Activated naive CD4-positive, alpha-beta T cell (primary cell): ENCODE measurements at regions not wholly inside any gene's neighbourhood (a gene's known extent, or its start where the extent isn't known, plus 50 kb on each side); places are given as distances from the start of the nearest gene placed in this dataset.
"Not testable (repeated sequence)": the region's sequence is repeated elsewhere in the genome, so short reads cannot be mapped to it uniquely, and the experiment has no call there.

ENCODE experiments used
- DNase-seq, 4 experiments: peaks; one replicate each; lab custom pipeline; 2025; lab: John Stamatoyannopoulos, UW

DNA sequence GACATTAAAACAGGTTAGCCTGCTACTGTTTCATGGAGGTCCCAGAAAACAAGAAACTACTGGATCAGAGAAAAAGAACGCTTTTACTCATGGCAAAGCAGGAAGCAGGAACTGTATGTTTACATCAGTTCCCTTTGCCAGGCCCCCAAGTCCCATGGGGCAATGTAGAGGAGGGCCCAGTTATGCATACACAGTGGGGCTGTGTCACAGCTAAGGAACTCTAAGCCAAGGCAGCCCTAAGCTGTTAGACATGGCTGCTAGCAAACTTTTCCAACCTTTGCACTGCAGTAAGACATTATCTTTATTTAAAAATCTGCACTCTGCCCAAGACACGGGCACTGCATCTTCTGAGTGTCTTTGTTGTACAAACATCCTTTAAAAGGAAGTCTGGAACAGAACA lies 975.8 kb downstream of the C4orf33 start:
- DNase-seq = no peak

DNA sequence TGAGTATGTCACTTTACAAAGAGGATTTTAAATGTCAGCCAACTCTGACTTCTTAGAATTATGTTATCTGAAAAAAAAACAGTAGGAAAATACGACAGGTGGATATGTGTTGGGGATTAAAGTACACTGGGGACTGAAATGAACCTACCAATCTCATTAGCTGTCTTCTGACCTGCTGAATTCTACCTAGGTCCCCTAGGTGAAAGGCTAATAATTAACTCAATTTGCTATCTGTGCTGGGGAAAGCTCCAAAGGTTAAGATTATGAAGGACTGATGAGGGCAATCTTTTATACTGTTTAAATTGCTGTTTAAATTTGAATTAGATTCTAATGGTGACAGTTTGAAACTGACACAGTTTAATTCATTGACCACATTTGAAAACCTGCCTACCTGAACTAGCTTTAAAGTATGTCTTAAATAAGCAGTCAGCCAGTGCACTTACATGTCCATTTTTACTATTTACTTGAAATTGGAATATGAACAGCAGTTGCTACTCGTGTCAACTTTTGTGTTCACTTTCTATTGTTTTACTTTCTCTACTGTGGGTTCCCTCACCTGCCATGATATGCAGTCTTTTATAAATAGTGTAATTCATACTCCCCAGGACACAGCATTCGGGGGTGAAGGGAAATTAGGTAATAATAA lies 977.3 kb downstream of the C4orf33 start:
- no peak for DNase-seq

DNA sequence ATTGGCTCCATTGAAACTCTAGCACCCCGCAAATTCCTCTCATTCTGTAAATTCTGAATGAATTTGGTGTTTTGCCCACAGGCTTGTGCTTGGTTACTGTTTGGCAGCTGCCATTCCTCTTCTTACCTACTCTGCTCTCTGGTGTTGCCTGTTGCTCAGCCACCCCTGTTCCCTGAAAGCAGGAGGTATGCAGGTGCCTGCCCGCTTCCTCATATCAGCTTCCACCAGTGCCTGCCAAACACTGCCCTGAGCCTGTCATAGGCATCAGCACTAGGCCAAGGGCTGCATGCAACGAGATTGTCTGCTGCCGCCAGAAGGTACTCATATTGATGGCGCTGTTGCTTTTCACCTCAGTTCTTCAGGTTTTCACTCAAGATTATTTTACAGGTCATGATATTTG lies 978.1 kb downstream of the C4orf33 start:
- no peak for DNase-seq

DNA sequence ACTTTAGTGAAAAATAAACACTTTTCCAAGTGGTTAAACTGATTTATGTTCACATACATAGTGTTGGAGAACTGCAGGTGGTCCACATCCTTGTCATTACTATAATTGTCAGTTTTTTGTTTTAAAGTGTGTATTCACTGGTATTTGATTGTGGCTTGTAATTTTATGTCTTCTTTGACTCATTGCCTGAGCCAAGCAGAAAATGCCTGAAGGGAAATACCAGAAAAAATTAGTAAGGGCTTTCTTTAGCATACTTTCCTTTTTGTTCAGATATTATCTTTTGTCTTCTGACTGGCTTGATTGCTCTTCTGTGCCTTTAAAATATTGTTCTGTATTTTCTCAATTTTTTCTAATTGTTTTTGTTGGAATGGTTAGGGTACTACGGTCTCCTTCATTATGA lies 981.3 kb downstream of the C4orf33 start:
- DNase-seq = no peak

DNA sequence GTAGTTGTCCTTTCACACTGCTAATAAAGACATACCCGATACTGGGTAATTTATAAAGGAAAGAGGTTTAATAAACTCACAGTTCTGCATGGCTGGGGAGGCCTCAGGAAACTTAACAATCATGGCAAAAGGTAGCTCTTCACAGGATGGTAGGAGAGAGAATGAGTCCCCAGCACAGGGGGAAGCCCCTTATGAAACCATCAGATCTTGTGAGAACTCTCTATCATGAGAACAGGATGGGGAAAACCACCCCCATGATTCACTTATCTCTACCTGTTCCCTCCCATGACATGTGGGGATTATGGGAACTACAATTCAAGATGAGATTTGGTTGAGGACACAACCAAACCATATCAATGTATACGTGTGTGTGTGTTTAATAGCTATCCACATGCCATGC lies 983.1 kb downstream of the C4orf33 start:
- DNase-seq = not testable (repeated sequence)

DNA sequence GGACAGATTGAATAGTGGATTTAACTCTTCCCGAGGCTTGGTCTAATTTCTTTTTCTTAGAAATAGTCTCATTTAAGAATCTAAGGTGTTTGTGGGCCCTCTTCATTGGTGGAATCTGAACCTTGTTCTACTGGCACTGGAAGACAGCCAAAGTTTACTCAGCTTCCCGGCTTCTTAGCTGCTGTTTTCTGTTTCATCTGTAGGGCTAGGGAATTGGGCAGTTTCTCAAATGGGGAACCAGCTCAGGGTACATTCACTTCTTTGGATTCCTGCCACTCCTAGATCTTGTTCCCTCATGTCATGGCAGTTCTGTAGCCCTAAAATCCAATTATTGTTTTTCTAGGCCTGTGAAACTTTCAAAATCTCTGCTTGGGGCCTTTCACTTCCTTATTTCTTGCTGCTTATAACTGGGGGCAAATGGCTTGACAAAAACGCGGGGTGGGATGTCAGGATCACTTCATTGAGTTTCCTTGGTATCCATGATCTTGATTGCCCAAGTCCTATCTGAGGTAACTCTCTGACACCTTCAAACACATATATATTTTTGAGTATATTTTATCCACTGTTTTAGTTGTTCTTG lies 985.0 kb downstream of the C4orf33 start:
- DNase-seq = no peak

DNA sequence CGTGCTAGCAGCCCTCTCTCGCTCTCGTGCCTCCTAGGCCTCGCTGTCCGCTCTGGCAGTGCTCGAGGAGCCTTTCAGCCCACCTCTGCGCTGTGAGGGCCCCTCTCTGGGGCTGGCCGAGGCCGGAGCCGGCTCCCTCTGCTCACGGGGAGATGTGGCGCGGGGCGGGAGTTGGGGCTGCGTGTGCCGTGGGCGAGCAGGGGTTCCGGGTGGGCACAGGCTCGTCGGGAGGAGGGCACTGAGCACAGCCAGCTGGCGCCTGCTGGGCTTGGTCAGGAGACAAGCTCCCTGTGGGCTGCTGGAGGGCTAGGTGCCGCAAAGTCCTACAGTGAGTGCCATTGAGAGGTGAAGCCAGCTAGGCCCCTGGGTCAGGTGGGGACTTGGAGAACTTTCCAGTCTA lies 994.5 kb downstream of the C4orf33 start:
- no peak for DNase-seq

DNA sequence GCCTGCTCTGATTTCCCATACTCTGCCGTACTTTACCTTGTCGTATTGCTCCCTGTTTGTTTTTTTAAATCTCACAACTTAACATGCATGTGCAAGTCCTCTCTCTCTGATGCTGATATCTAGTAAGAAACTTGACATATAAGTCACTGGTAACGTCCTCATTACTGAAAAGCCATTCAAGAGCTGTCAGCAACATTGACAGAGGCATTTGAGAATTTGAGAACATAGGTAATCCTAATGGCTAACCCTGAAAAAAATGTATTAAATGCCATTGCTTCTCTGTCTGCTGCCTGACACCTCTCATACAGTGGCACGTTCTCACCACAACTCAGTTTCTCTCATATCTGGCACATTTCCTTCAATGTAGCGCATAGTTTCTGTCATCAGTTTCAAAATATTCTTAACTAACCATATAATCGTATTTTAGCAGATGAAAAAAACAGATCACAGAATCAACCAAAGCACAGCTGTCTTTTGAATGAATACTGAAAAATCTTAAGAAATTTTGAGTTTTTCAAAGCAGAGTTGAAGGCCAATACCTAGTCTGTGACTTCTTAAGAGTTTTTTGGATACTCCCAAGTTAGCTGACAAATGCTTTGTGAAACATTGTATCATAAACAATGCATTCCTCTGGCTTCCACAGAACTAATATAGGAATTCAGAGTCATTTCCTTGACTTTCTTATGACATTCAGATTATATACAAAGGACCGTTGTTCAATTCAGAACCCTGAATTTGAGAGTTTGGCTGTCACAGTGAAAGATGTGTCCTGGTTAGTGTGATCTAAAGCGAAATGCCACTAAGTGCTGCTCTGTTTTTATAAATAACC lies 996.4 kb downstream of the C4orf33 start:
- no peak for DNase-seq

DNA sequence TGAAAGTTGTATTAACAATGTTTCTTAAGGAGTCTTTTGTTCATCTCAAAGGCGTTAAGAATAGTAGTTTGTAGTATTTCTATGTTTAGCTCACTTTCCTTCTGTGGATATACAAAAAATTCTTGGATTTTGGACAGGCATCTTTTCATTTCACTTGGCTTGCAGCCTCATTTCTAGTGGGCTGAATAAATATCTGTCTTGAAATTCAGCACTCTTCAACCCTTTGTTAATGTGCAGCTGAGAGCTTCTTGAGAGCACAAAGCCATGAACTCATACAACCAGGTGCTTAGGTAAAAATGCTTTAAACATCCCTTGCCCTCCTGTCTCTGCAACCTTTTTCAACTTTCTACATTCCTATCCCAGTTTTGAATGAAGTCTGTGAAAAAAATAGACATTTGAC lies 1003.2 kb downstream of the C4orf33 start:
- no peak for DNase-seq

DNA sequence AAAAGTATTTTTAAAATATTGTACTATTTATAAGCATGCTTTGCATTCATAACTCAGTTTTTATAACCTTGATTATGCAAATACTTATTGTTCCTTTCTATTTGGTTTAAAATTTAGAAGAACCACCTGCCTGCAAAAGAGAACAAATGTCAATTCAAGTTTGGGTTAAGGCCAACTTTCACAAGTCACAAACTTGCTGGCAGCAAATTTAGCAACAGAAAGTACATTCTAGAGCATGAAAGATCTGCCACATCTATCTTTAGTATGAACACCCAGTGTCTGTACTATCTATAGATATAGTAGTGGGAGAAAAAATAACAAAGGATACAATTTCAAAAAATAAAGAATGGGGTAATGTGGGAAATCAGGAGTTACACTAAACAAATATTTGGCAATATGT lies 1014.2 kb downstream of the C4orf33 start:
- no peak for DNase-seq

DNA sequence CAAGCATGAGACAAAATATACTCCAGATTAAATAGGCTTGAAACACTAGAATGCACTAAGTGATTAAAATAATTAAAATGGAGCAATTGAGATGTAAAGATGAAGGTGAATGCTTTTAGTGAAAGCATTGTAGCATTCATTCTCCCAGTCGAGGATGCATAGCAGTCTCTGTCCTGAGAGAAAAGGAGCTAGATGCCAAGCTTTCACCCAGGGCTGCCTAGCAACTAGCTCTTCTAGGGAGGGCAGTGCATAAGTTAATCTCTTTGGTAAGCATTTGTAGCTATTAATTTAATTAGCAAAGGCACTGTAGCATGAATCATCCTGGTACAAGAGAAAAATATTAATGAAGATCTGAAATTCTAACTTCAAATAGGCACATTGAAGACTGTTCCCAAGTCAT lies 1014.8 kb downstream of the C4orf33 start:
- no peak for DNase-seq

DNA sequence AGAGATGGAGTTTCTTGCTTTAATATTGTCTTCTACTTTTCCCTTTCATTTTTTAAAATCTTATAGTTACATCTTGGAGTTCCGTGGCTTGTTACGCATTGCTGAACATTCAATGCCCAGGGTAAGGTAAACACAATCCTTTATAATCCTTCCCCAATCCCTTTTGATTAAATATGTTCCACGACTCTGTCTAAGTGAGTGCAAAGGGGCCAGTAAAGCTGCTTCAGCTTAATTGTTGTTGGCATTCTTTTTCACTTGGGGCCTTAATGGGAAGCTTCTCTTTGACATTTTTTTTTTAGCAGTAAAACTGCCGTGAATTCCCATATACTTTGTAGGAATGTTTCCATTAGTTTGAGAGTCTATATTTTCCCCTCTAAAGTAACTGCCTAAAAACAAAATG lies 1028.1 kb downstream of the C4orf33 start:
- no peak for DNase-seq

DNA sequence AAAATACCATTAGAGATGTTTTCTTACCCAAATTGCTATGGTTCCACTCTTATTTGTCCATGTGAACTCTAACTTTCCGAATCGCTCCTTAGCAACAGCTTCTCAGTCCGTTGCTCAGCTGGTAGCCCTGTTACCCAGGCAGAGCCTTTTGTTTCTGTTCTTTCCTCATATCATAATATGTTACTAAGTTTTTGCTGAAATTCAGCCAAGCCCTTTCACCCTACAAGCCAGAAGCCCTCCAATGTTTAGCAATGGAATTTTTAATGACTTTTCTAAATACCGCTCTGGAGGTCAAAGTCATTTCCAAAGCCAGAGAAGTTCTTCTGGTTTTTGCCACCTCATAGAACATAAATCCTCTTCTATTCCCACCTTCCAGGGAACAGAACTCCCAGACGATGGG lies 1029.5 kb downstream of the C4orf33 start:
- no peak for DNase-seq

DNA sequence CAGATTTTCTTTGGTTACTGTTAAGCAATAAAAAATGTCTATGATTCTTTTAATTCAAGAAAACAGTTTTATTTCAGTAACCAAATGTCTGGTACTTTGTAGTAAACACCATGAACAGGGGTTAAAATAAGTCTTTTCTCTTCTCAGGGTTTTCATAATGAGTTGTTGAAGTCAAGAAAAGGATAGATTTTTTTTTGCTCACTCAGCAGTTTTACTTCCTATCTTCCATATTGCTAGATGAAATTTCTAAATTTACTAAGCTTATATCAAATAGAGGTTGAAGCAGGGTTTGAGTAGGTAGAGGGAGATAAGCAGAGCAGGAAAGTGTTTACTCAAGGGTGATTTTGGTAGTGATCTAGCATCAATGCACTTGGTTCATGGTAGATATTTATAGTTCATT lies 1031.3 kb downstream of the C4orf33 start:
- no peak for DNase-seq

DNA sequence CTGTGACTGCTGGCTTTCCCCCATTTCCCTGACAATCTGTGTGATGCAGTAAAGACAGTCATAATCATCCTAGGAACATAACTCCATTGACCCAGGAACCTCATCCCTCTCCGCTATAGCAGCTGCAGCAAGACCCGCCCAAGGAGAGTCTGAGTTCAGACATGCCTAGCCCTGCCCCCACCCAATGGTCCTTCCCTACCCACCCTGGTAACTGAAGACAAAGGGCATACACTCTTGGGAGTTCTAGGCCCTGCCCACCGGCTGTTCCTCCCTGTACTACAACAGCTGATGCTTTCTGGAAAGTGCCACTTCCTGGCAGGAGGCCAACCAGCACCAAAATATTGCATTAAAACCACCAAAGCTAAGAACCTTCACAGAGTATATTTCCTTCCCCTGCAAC lies 1035.6 kb downstream of the C4orf33 start:
- no peak for DNase-seq

DNA sequence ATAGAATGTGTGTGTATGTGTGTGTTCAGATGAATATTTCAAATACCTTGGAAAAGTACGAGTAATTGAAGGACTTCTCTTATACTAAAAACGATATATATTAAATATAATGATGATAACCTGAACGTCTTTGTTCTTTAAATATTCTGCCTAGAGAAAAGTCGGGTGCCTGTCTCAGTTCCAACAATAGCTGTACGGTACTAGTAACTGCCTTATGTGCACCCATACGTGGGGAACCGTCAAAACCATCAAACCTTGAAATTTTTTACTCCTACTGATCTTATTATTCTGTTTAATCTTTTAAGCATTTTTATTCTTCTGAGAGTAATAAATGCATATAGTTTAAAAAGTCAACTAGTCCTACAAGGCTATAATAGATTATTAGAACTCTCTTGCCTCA lies 1045.7 kb downstream of the C4orf33 start:
- no peak for DNase-seq

DNA sequence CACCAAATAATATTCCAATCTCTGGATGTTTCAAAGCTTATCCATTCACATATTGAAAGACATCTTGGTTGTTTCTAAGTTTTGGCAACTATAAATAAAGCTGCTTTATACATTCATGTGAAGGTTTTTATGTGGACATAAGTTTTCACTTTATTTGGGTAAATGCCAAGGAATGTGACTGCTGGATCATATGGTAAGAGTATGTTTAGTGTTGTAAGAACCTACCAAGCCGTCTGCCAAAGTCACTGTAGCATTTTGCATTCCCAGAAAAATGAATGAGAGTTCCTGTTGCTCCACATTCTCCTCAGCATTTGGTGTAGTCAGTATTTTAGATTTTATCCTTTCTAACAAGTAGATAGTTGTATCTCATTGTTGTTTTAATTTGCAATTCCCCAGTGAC lies 1047.7 kb downstream of the C4orf33 start:
- DNase-seq = no peak

DNA sequence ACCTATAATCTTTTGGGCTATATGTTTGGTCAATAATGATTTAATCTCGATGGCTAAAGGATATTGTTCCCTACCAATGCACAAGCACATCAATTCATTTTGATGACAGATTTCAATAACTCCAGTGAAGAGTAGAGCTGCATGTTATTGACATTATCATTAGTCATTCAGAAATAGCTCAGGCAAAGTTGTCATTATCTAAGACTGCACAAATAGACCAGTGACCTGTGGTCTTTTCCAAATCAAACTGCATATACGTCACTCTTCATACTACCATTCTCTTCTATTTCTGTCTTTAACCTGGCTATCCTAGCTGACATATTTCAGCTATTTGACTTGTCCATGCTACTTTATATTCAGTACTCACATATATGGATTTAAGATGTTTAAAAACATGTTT lies 1050.8 kb downstream of the C4orf33 start:
- no peak for DNase-seq

DNA sequence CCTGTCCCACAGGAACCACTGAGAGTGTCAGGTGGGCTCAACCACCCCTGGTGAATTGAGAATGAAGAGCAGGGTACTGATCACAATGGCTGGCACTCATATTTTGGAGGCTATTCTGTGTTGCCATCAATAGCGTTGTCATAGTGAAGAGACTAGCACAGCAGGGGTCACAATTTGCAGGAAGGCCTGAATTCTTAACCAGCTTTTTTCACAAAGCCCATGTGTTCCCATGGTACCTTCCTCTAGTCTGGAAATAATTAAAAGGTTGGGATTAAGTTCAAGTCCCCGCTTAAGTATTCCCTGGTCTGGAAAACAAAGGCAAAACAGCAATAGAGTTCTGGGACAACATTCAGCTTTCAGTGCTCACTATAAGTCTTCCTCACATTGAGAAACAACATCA lies 1051.7 kb downstream of the C4orf33 start:
- no peak for DNase-seq

DNA sequence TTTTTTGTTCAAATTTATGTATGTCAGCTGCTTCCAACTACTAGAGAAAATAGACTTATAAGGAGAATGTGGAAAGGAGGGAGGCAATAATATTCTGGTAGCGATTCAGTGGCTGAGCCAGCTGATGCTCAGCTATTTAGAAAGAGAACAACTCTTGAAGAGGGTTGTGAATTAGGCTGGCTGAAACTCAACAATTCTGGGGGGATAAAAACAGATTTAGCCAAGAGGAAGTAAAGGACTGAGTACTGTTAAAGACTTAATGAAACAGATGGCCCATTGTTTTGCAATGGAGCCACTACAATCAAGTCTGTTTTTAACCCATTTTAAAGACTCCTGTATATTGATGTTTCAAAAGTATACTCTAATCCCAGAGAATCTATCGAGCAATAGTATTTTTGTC lies 1058.9 kb downstream of the C4orf33 start:
- no peak for DNase-seq

DNA sequence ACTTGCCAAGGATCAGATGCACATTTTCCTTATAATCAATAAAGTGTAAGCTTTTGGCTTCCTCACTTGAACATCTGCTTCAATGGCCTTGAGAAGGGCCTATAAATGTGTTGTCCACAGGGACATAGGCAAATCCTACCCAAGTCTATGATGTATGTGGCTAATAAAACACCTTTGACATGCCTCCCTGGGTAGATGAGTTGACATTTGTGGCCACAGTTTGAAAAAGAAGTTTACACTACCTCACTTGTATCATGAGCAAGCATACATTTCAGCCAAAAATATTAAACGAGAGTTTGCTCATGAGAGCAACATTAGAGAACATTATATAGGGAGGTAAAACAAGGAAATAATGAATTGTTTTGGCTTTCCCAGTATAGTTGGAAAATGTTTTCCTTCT lies 1067.7 kb downstream of the C4orf33 start:
- no peak for DNase-seq

DNA sequence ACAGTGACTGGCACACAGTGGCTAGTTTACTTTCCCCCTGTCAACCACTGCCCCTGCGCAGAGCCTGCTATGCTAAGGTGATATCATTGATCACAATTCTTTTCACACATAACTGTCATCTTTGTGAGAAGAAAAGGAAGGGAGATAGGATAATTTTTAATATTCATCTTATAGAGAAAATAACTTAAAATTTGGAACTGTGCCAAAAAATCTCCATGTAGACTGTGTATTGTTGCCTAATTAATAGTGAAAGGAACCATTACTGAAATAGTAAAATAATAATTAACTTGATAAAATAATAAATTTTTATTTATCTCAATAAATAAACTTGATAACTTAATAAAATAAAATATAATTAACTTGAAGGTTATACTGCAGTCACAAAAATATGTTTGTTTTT lies 1069.4 kb downstream of the C4orf33 start:
- DNase-seq = no peak

DNA sequence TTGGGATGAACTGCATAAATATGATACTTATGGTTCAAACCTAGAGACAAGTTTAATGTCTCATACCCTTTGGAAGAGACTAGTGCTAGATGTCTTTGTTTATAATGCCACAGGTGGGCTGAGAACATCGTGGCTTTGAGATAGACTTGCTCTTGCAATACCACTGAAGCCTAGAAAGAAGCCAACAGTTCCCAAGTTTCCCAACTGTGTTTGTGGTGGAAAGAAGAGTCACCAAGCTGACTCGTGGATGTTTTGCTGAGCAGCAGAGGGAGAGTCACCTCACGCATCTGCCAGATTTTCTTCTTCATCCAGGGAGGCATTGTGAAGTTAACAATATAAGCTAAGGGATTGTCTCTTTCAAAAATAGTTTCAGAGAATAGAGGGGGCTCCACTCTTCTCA lies 1076.2 kb downstream of the C4orf33 start:
- no peak for DNase-seq

DNA sequence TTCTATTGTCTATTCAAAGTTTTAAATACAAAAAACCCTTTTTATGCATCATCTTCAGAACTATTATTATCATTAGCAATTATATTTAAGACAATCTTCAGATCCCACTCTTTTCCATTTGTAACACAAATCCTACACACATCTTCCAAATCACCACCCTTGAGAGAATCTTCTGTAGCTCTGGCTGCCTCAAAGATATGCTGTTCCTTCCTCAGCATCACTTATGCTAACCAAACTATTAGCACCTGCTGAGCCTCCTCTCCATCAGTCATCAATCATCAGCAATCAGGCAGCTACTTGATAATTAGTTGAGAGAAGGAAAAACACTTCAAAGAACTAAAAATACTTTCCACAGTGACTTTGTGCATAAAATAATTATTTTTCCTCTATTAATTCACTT lies 1082.2 kb downstream of the C4orf33 start:
- DNase-seq = no peak
